Raji (cell line): ENCODE measurements at regions not wholly inside any gene's neighbourhood (a gene's known extent, or its start where the extent isn't known, plus 50 kb on each side); places are given as distances from the start of the nearest gene placed in this dataset.

Source experiments
- POLR2A ChIP-seq: IDR thresholded peaks from 2 replicates; pipeline ENCODE4 v1.6.1; 2011; ENCODE audit warnings: low read depth, low read length, control low read depth; ENCODE audit not compliant: insufficient read depth

DNA sequence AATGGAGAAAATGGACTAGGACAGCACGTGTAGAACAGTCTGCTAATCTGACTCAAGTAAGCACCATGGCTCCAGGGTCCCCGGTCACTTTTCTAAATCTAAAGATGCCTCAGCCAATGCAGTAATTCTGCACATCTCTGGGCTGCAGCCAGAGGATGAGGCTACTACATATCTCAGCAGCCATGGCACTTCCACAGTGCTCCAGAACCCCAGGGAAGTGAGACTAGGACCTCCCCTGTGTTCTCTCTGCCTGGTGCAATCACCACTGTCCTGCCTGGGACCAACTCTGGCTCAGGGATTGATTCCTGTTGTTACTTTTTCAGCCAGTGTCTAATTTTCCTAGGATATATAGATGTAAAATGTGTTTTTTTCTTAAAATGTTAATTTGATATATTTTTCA is 129.4 kb upstream of the TOP3B start:
- no peak for TF ChIP-seq POLR2A

DNA sequence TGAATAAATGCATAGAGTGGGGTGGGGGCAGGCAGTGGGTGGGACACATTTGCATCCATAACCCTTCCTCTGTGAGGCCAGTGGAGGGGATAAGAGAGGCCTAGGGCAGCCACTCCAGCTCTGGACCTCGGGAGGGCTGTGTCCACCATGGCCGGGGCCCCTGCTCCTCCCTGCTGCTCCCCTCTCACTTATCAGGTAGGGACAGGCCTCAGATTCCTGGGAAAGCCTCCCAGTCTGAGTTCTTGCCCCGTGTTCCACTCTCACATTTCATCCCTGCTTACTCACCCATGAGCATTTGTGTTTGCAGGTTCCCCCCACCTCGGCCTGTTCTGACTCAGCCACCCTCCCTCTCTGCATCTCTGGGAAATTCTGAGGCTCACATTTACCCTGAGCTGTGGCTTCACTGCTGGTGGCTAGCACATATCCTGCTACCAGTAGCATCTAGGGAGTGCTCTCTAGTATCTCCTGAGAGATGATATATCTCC is 128.7 kb upstream of the TOP3B start:
- TF ChIP-seq POLR2A, result peak; percentile 60

DNA sequence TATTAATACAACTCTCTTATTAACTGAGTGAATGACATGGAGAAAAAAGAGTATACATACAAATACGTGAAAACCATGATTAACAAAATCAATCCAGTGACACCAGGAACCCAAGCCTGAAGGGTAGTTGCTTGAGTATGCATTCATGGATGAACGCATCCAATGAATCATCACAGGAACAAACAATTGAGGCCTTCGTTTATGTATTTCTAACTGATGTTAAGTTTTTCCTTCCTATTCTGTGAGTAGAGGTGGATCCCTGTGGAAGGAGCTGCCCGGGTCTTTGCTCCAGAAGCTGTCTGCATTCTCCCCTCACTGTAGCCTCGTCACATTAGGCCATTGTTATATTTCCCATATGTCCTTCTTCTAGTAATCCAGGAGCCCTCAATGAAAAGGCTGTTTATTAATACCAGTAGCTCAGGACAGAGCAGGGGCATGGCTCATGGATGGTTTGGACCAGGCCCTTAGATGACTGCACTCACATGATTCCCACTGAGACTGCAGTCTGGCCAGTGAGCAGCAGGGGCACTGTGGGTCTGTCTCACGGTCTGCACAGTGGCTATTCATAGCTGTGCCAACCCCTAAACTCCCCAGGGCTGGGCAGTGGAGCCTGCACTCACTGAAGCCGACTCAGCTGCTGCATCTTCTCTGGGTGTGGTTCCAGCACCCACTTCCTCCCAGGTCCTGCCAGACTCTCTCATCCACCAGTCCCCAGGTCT is 128.1 kb upstream of the TOP3B start:
- TF ChIP-seq POLR2A, result peak; percentile 71

DNA sequence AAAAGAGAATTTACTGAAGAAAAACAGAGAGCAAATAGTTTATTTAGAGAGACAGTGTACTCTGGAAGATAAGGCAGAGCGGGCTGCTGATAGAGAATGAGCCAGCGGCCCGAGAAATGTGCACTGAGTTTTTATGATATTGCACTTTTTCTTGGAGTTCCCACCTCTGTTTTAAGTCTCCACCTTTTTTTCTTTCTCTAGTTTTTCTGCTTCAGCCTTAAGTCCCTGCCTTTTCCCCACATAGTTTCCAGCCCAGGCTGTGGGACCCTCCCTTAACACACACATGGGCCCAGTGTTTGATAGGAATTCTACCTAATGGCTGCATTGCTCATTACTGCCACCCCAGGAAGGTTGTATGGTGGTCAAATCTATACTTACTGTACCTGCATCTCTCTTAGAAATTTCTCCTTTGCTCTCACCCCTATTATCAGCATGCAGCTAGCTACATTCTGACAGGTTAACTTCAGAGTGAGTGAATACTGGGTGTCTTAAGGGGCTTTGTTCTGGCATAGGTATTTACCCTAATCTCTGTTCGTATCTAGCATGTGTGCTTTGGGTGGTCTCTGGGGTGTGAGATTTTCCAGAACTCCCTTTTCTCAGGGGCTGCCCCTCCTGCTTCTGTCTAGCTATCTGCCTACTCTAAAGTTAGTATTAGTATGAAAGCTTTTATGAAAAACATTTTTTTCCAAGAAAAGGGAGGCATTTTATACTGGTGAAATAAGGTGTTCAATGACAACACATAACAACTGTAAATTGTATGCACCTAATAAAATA is 127.3 kb upstream of the TOP3B start:
- TF ChIP-seq POLR2A, result no peak

DNA sequence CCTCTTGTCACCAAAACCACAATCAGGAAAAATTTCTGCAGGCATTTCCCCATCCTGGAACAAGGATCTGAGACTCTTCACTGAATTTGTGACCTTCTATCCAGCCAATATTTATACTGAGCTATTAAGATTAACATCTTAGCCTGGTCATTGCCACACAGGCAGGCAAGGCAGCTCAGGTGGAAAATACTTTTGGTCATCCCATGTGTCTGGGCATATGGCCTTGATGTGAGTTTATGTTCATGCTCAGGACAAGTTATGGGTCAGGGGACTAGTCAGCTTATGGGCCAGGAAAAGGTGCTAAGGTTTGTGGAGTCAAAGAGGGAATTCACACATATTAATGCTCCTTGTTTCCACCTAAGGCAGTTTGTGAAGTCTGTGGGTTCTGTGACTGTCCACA is 124.3 kb upstream of the TOP3B start:
- no peak for TF ChIP-seq POLR2A

GRCh38 chr22:22105364-22105763 is 122.8 kb upstream of the TOP3B start:
- TF ChIP-seq POLR2A, result no peak

- TF ChIP-seq POLR2A, result no peak
These were observed 120.7 kb upstream of the TOP3B start for GRCh38 chr22:22103078-22103875.

GRCh38 chr22:22099833-22100812 is 117.5 kb upstream of the TOP3B start:
- peak; percentile 28; the same call in 1 of the 2 replicates for TF ChIP-seq POLR2A

DNA sequence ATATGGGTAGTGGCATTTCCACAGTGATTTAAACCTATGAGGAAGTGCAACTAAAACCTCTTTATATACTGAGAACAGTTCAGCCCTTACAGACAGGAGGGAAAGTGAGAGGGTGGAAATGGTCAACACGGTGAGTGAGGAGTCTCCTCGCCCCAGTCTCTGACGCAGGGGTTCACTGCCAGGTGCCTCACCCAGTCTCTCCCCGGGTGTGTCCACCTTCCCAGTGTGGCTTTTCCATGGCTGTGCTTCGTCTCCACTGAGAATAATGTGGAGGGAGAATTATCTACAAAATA is 116.6 kb upstream of the TOP3B start:
- TF ChIP-seq POLR2A, result peak; percentile 58; the same call in 1 of the 2 replicates

DNA sequence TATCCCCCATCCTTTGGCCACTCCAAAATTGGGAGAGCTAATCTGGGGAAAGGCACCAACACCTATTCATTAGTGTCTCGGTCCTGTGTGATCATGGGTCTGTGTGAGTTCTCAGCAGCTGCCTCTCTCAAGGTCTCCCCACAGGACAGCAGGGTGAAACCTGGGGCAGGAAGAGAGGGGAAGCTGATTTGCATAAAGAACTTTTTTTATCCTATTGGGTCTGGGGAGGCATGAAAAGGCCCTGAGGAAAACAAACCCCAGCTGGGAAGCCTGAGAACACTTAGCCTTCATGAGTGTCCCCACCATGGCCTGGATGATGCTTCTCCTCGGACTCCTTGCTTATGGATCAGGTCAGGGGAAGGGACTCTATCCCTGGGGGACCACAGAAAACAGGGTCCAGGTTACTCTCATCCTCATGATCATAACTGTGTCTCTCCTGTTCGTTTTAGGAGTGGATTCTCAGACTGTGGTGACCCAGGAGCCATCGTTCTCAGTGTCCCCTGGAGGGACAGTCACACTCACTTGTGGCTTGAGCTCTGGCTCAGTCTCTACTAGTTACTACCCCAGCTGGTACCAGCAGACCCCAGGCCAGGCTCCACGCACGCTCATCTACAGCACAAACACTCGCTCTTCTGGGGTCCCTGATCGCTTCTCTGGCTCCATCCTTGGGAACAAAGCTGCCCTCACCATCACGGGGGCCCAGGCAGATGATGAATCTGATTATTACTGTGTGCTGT is 116.0 kb upstream of the TOP3B start:
- peak; percentile 55 for TF ChIP-seq POLR2A

DNA sequence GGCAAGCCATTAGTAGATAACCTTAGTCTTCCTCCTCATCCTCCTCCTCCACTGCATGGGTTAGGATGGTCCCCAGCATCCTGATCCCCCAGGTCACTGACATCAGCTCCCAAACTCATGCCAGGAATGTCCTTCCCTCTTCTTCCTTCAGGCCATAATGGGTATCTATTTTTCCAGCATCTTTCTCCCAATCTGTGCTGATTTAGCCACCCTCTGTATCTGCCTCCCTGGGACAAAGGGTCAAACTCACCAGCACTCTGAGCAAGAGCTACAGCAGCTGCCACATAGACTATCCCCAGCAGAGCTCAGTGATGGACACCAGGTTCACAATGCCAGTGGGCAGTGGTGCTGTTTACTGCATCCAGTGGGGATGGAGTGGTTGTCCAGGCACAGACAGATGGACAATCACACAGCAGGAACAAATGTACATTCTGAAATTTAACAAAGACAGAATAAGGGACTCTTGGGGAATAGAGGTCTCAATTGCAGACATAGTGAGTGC is 115.2 kb upstream of the TOP3B start:
- no peak for TF ChIP-seq POLR2A

DNA sequence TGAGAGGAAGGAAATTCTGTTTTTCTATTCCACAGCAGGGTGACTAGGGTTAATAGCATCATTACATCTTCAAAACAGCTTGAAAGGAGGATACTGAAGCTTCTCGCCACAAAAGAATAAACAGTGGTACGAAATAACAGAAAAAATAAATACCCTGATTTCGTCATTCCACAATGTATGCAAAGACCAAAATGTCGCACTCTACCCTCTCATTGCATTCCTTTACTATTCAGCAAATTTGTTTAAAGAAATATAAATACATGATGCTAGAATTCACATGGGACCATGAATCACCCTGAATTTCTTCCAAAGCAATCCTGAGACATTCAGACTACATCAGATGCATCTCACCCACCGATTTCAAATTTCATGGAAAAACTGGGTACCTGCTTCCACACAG is 112.3 kb upstream of the TOP3B start:
- no peak for TF ChIP-seq POLR2A

- TF ChIP-seq POLR2A, result no peak
These were observed 111.9 kb upstream of the TOP3B start for GRCh38 chr22:22094514-22094913.

- no peak for TF ChIP-seq POLR2A
These were observed 111.2 kb upstream of the TOP3B start for GRCh38 chr22:22093743-22094142.
